HL-60/S4 treated with retinoic acid at 250 ng/mL for 4 days and 3 days (cell line): ENCODE measurements at regions not wholly inside any gene's neighbourhood (a gene's known extent, or its start where the extent isn't known, plus 50 kb on each side); places are given as distances from the start of the nearest gene placed in this dataset.
"Not testable (repeated sequence)": the region's sequence is repeated elsewhere in the genome, so short reads cannot be mapped to it uniquely, and the experiment has no call there.

ENCODE experiments used
- in situ Hi-C: fragments of 300-500 bp; cut with MboI; formaldehyde crosslinking; loops from 2 replicates; pipeline ENCODE4 v1.7.0; 2022; ENCODE audit warnings: low sequenced_read_pairs

DNA sequence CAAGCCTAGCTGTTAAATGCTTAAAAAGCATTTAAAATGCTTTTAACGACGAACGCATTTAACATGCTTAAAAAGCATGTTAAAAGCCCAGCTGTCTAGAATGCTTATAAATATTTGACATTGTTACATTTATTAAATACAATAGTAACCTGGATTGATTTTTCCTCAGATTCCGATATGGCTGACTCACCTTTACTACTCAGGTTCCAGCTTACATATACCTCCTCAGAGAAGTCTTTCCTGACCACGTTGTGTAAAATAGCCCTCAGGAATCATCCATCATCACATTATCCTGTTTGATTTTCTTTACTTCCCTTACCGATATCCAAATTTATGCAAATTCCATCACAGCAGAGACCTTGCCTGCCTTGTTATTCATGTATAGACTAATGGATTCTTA is 51.4 kb downstream of the SLC41A2 start:
- in situ Hi-C loops = no loop called here

GRCh38 chr12:104905446-104905845 is 52.6 kb downstream of the SLC41A2 start:
- in situ Hi-C loops = not testable (repeated sequence)

DNA sequence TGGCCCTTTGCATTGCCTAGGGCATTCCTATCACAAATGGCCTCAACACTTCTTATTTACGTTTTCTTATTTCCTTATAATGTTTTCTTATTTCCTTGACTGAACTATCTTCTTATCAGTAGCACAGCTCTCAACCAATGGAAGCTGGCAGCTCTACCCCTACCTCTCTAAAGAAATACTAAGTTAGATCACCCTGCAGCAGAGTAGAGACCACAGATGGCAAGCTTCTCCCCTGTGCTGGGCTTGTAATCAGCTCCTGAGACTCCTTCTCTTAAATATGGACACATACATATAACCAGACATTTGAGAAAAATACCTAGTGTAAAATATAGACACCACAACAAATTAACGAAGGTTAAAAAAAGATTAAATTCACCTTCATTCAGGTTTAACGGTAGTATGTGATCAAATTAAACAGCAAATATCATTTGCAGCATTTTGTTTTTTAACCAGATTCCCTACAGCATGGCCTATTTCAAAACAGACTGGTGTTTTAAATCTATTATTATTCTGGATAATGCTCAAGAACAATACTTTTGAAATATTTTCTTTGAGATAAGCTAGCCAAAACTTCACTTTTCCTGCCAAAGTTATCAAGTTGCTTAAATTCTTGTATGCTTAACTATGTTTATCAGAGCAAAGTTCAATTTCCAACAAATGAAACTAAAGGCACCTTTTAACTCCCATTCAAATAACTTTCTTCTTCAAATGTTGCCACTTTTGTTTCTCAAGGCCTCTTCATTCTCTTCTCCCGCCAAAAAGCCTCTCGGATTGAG is 54.3 kb downstream of the SLC41A2 start:
- in situ Hi-C loops = no loop called here

DNA sequence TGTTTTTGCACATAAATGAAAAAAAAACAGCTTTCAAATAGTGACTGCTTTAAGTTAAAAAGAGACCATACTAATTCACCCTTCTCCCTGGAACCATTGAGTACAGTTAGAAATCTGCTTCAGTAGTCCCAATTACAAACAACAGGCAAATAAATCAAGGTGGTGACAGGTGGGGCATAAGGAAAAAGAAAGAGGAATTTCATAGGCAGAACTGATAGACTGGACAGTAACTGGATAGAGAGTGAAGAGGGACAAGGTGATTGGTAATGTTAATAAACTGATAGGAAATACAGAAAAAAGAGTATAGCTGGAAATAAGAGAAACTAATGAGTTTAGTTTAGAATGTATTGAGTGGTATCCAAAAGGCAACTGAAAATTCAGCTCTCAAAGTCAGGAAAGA is 56.0 kb downstream of the SLC41A2 start:
- in situ Hi-C loops = no loop called here

DNA sequence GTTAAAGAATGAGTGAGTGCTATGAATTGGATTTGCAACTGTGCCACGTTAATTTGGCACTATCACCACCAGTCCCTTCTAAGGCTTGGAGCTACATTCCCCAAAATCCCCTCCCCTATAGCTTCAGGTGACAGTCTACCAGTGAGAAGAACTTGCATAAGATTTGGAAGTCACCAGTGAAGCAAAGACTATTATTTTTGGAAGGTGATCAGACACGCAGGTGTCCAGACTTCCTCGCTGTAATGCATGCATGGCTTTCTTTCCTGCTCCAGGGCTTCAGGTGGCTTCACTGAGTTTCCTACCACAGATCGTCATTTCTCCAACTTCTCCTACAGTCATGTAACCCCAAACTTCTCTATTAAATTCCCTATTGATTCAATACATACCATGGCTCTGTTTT is 61.4 kb downstream of the SLC41A2 start:
- in situ Hi-C loops = no loop called here

- in situ Hi-C loops = no loop called here
Measured at GRCh38 chr12:104896146-104896545, 61.9 kb downstream of the SLC41A2 start.

GRCh38 chr12:104895415-104895814 is 62.7 kb downstream of the SLC41A2 start:
- in situ Hi-C loops = no loop called here

GRCh38 chr12:104890476-104891096 is 67.5 kb downstream of the SLC41A2 start:
- in situ Hi-C loops = no loop called here

GRCh38 chr12:104889735-104890134 is 68.4 kb downstream of the SLC41A2 start:
- in situ Hi-C loops = no loop called here

GRCh38 chr12:104888892-104889291 is 69.2 kb downstream of the SLC41A2 start:
- in situ Hi-C loops = no loop called here

DNA sequence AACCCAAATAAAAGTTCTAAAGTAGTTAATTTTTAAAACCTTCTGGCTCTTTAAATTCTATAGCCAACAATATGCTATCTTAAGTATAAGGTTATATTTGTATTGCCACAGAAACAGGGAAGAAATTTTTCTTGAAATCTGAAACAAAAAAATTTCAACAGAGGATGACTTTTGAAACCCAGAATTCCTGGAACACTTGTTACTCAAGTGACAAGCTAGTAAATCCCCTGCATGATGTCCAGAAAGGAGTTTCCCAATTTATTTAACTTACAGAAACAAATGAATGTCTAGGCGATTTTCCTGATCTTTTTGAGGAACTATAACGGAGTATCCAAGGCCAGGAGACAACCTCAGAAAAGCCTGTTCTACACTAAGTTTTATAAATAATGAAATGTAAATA is 69.6 kb downstream of the SLC41A2 start:
- in situ Hi-C loops = no loop called here

DNA sequence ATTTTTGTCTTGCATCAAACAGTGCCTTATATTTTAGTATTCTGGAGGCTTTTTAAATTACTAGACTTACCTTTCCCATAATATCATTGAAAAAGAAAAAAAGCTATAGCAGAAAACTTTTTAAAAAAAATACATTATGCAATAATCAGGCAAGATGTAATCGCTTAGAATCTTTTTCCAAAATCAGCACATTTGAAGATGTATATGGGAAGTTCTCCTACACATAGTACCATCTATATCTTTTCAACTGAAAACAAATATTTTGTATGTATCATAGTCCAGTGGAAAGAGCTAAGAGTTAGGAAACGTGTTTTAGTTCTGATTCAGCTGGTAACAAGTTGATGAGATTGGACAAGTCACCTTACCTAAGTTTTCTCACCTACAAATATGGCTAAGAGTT is 70.6 kb downstream of the SLC41A2 start:
- in situ Hi-C loops = no loop called here

DNA sequence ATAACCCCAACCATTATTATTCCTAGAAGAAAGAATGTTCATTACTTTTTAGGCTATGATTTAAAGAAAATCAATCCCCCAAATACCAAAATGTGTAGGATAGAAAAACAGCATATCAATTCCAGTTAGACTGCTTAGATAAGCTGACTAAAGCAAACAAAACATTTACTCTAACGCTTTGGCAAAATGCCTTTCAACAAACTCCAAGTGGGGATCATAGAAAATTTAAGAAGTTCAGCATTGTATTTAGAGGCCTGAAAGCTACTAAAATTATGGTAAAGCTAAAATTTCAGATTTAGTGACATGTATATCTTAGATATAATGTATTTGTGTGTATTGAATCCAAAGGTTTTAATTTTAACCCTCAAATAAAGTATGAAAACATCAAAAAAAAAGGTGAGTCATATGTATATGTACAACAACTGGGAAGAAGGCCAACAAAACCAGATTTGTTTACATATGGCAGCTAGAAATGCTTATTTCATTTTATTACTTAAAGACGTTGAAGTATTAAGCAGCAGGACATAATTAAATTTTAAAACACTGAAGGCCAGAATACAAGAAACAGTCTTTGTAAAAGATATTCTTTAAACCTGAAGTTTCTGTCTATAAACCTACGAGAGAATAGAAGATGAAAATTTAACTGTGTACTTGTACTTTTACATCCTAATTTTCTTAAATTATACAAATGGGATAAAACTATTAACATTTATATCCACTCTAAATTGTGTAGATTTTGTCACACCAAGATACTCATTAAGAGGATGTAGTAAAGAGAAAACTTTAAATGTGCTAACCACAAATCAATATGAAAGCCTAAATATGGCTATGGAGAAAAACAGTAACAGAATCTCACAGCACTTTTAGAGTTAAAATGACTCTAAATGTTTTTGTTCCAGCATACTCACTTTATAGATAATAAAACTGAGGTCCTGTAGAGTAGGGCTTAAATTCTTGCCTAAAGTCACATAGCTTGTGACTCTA is 71.4 kb downstream of the SLC41A2 start:
- in situ Hi-C loops = no loop called here

DNA sequence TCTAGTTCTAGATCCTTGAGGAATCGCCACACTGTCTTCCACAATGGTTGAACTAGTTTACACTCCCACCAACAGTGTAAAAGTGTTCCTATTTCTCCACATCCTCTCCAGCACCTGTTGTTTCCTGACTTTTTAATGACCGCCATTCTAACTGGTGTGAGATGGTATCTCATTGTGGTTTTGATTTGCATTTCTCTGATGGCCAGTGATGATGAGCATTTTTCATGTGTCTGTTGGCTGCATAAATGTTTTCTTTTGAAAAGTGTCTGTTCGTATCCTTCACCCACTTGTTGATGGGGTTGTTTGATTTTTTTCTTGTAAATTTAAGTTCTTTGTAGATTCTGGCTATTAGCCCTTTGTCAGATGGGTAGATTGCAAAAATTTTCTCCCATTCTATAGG is 79.2 kb downstream of the SLC41A2 start:
- in situ Hi-C loops = loop anchor here (10.0 kb wide), 1 partner anchor 494 kb away; no protein-coding TSS in a partner anchor

DNA sequence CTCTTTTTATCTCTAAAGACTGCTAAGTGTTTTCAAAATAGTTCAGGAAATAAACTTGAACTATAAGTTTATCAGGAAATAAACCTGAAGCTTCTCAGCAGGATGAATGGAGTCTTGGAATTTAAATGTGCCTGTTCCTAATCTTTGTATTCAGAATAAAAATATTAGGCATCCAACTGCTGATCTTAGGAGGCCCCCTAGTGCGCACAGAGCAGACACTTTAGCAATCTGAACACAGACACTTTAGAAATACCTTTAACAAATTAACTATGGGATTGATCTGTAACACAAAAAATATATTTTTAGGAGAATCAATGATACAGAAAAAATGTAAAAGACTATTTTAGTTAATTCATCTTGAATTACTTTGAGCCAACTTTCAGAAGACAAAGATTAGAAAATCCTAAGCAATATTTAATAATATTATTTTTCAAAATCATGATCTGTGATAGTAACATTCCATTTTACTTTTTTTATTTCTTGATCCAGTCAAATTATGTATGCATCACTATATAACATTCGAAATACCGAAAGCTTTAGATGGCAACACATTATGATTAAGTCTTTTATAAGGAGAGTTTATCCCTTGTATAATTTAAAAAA is 80.9 kb downstream of the SLC41A2 start:
- in situ Hi-C loops = loop anchor here (10.0 kb wide), 1 partner anchor 492 kb away; no protein-coding TSS in a partner anchor

GRCh38 chr12:104873374-104873773 is 84.7 kb downstream of the SLC41A2 start:
- in situ Hi-C loops = loop anchor here (10.0 kb wide), 1 partner anchor 489 kb away; no protein-coding TSS in a partner anchor

- in situ Hi-C loops = loop anchor here (10.0 kb wide), 1 partner anchor 486 kb away; no protein-coding TSS in a partner anchor
Measured at GRCh38 chr12:104870797-104871196, 87.3 kb downstream of the SLC41A2 start.

GRCh38 chr12:104866291-104866690 is 91.8 kb downstream of the SLC41A2 start:
- in situ Hi-C loops = no loop called here

GRCh38 chr12:104865080-104865479 is 93.0 kb downstream of the SLC41A2 start:
- in situ Hi-C loops = no loop called here

- in situ Hi-C loops = no loop called here
Measured at GRCh38 chr12:104864668-104865067, 93.4 kb downstream of the SLC41A2 start.
